Endothelial cell of umbilical vein (primary cell): ENCODE measurements at regions not wholly inside any gene's neighbourhood (a gene's known extent, or its start where the extent isn't known, plus 50 kb on each side); places are given as distances from the start of the nearest gene placed in this dataset.
"Not testable (repeated sequence)": the region's sequence is repeated elsewhere in the genome, so short reads cannot be mapped to it uniquely, and the experiment has no call there.

Source experiments
- BruUV-seq: library from RNA; stranded (reverse); fragments of 400-500 nt; replicated peaks from 2 replicates; lab custom pipeline; 2021; lab: Mats Ljungman, UMichigan
- CTCF ChIA-PET: fragments of 300-600, 350-600 bp; sonication (Branson Sonifier 250); formaldehyde crosslinking; loops from one replicate; lab custom pipeline; 2021; ENCODE audit warnings: antibody characterized with exemption, inconsistent platforms; lab: Charles Lee
- POLR2A ChIA-PET: fragments of 300-600, 350-600 bp; sonication (Branson Sonifier 250); formaldehyde crosslinking; loops from one replicate; lab custom pipeline; 2021; ENCODE audit warnings: antibody characterized with exemption, inconsistent platforms; lab: Charles Lee
- DNase-seq: peaks from one replicate; pipeline ENCODE4 v3.0.0-alpha.2; 2011; ENCODE audit warnings: low read depth, low spot score
- FAIRE-seq: peaks from 2 replicates; lab custom pipeline; 2011; peaks lifted over from hg19 to GRCh38; lab: Jason Lieb, UNC
- H2AFZ ChIP-seq: 2 replicates; pipeline ENCODE4 v1.6.0; 2012; ENCODE audit warnings: low read depth, low read length, control low read depth, inconsistent platforms
- H3K27ac ChIP-seq: 2 replicates; pipeline ENCODE4 v1.5.1; 2011; ENCODE audit warnings: low read depth, mild to moderate bottlenecking, control low read depth, low read length, moderate library complexity; ENCODE audit not compliant: insufficient read depth
- H3K27me3 ChIP-seq, 2 experiments: 2 replicates each; pipeline versions ENCODE4 v1.6.0 to v1.6.1; 2011; ENCODE audit warnings: low read length in 2 of 2, mixed read lengths in 1 of 2; ENCODE audit not compliant: control insufficient read depth in 2 of 2, insufficient read depth in 2 of 2
- H3K36me3 ChIP-seq, 2 experiments: 2 replicates in 1 of 2; 3 replicates in 1 of 2; pipeline ENCODE4 v1.5.1; 2011; ENCODE audit warnings: low read length in 2 of 2, mild to moderate bottlenecking in 1 of 2, moderate library complexity in 1 of 2; ENCODE audit not compliant: control insufficient read depth in 2 of 2, insufficient read depth in 2 of 2; ENCODE audit errors: extremely low read depth in 1 of 2
- H3K4me1 ChIP-seq: 3 replicates; pipeline ENCODE4 v1.5.1; 2011; ENCODE audit warnings: mild to moderate bottlenecking, low read length; ENCODE audit not compliant: control insufficient read depth, insufficient read depth; ENCODE audit errors: extremely low read depth
- H3K4me2 ChIP-seq: 2 replicates; pipeline ENCODE4 v1.6.1; 2011; ENCODE audit warnings: low read length, control low read depth, mixed read lengths; ENCODE audit not compliant: insufficient read depth
- H3K4me3 ChIP-seq, 3 experiments: fragments of 200-600 bp in 1 of 3; sonication (generic), shearing (Covaris generic) in 1 of 3; replicated peaks in 1 of 3; 2 replicates each; pipeline ENCODE4 v1.5.1; 2011 to 2016; ENCODE audit warnings: control low read depth in 3 of 3, low read length in 3 of 3, mild to moderate bottlenecking in 2 of 3, inconsistent platforms in 1 of 3, low read depth in 1 of 3, moderate library complexity in 1 of 3; ENCODE audit not compliant: insufficient read depth in 1 of 3
- H3K79me2 ChIP-seq: 2 replicates; pipeline ENCODE4 v1.6.0; 2012; ENCODE audit warnings: low read length, inconsistent platforms; ENCODE audit not compliant: control insufficient read depth, insufficient read depth
- H3K9ac ChIP-seq: replicated peaks from 2 replicates; pipeline ENCODE3; 2011; ENCODE audit warnings: low read length, control low read depth; ENCODE audit not compliant: insufficient read depth; ENCODE audit errors: extremely low read depth
- H3K9me1 ChIP-seq: replicated peaks from 3 replicates; pipeline ENCODE4 v1.6.0; 2011; ENCODE audit warnings: mild to moderate bottlenecking, low read length; ENCODE audit not compliant: control insufficient read depth, insufficient read depth; ENCODE audit errors: extremely low read depth
- H3K9me3 ChIP-seq: replicated peaks from 2 replicates; pipeline ENCODE4 v1.5.1; 2012; ENCODE audit warnings: low read length, inconsistent platforms; ENCODE audit not compliant: control insufficient read depth, insufficient read depth
- H4K20me1 ChIP-seq: replicated peaks from 2 replicates; pipeline ENCODE3; 2011; ENCODE audit warnings: mild to moderate bottlenecking, low read length; ENCODE audit not compliant: control insufficient read depth, insufficient read depth; ENCODE audit errors: extremely low read depth
- EZH2 ChIP-seq: IDR thresholded peaks from 2 replicates; pipeline ENCODE4 v1.6.1; 2012; ENCODE audit warnings: borderline replicate concordance, low read depth, mild to moderate bottlenecking, moderate library complexity, low read length, inconsistent platforms; ENCODE audit not compliant: severe bottlenecking
- FOS ChIP-seq: IDR thresholded peaks from 2 replicates; pipeline ENCODE4 v1.6.1; 2011; ENCODE audit warnings: mild to moderate bottlenecking, low read length, moderate library complexity, borderline replicate concordance; ENCODE audit not compliant: insufficient read depth
- POLR2AphosphoS5 ChIP-seq: IDR thresholded peaks from 2 replicates; pipeline ENCODE4 v1.6.1; 2012; ENCODE audit warnings: low read depth, mild to moderate bottlenecking, control low read depth, low read length, moderate library complexity; ENCODE audit not compliant: insufficient read depth
- dilution Hi-C: fragments of 300-500 bp; cut with MboI; formaldehyde crosslinking; loops from one replicate; pipeline ENCODE4 v1.15.0; 2019; ENCODE audit warnings: low sequenced_read_pairs; ENCODE audit not compliant: extremely low pct_ligation_motif_present
- intact Hi-C: fragments of 100-400 bp; cut with micrococcal nuclease; formaldehyde crosslinking; loops from one replicate; pipeline ENCODE4 v1.10.0; 2022

DNA sequence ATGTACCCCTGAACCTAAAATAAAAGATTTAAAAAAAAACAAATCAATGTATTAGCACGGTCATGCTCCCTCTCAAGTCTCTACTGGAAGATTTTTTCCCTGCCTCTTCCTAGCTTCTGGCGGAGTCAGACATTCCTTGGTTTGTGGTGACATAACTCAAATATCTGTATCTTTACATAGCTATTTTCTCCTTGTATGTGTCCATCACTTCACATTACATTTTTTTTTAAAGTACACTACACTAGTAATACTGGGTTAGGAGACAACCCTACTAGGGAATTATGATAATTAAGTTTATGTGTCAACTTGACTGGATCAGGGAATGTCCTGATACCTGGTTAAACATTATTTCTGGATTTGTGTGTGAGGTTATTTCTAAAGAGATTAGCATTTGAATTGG is 1197.9 kb downstream of the TECRL start:
- CTCF ChIA-PET = no interaction called here

DNA sequence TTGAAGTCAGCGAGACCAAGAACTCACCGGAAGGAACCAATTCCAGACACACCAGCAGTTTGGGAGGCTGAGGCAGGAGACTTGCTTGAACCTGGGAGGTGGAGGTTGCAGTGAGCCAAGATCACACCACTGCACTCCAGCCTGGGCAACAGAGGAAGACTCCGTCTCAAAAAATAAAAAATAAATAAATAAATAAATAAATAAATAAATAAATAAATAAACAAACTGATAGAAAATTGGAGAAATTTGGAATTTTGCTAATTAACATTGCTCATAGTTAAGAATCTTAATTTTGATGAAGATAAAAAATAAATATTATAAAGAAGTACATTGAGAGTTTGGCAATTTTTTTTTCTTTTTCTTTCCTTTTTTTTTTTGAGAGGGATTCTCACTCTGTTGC is 1216.2 kb downstream of the TECRL start:
- intact Hi-C loops, H4K20me1 ChIP-seq, CTCF ChIA-PET, H3K27ac ChIP-seq, H3K9me1 ChIP-seq, DNase-seq, H3K79me2 ChIP-seq, H3K36me3 ChIP-seq, FAIRE-seq, H3K27me3 ChIP-seq, H3K4me3 ChIP-seq, H3K4me1 ChIP-seq, BruUV-seq, H3K4me2 ChIP-seq, POLR2A ChIA-PET, H3K9ac ChIP-seq, H2AFZ ChIP-seq, H3K9me3 ChIP-seq, dilution Hi-C loops: not testable (repeated sequence)

More for the DNA sequence above, 1197.9 kb downstream of the TECRL start:
- Histone ChIP-seq H2AFZ (no peak overlapping the region), H3K36me3 (no peaks in the 10 kb centered on the region), H3K4me3 (no peak overlapping the region), H3K27ac (no peak overlapping the region), H3K9me3 (peaks cover 7% of the 10 kb centered on the region), H3K79me2 (no peaks in the 10 kb centered on the region), H3K4me2 (no peak overlapping the region), H4K20me1 (no peaks in the 10 kb centered on the region), H3K9ac (no peak overlapping the region), H3K9me1 (no peaks in the 10 kb centered on the region), H3K27me3 (no peaks in the 10 kb centered on the region), H3K4me1 (no peaks in the 10 kb centered on the region)
- intact Hi-C loops = no loop called here
- BruUV-seq = no TSS peak
- FAIRE-seq = no peak
- no peak for TF ChIP-seq EZH2
- no peak for TF ChIP-seq POLR2AphosphoS5
- no peak for TF ChIP-seq FOS
- no peak for DNase-seq
- POLR2A ChIA-PET = interaction anchor here (0.7 kb wide), 1 partner anchor 14 kb away, joined by 3 read pairs; no protein-coding TSS in a partner anchor
- dilution Hi-C loops = no loop called here
